ENCODE measurements at regions not wholly inside any gene's neighbourhood (a gene's known extent, or its start where the extent isn't known, plus 50 kb on each side); places are given as distances from the start of the nearest gene placed in this dataset.
"Not testable (repeated sequence)": the region's sequence is repeated elsewhere in the genome, so short reads cannot be mapped to it uniquely, and the experiment has no call there.

DNA sequence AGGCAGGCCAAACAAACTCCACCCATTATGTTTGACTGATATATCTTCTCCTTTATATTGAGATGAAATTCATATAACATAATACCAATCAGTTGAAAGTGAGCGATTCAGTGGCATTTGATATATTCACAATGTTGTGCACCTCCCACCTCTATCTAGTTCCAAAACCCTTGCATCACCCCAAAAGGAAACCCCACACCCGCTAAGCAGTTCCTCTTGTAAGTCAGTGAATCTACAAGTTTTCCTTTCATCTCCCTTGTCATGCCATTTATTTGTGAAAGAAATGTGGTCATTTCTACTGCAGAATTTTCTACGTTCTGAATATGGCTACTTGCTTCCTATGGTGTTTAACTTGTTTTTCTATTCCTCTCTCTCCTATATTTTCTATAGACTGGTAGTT lies 99.4 kb upstream of the PTPN3 start:
- no peak for DNase-seq (ENCODE audit: low read depth, low spot score)

DNA sequence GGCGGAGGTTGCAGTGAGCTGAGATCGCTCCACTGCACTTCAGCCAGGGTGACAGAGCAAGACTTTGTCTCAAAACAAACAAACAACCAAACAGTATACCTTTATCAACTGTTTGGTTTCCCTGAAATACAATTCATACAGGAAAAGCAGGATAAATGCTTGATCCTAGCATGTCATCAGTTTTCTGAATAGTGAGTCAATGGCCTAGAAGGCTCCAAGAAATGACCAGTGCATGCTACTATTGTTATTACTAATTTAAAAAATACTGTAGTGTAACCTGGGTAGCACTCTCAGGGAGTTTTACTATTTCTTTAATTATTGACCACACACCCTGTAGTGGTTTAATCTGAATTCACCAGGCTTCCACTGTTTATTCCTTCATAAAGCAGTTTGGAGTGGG lies 101.0 kb upstream of the PTPN3 start:
- DNase-seq (ENCODE audit: low read depth, low spot score): no peak

DNA sequence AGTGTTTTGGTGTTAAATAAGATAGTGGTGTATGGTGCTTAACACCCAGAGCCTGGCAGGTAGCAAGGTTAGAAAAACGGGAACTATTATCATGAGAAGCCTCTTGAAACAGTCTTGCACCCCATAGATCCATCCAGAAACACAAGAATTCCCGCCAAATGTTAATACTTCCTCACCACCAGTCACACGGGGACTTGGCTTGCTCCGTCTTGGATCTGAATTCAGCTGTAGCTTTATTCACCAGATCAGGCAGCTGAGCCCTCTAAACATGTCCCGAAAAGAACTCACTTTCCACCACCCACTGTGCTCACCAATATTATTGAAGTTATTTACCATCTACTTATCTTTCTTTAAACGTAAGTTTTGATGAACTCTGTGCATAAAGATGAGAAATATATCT lies 101.6 kb upstream of the PTPN3 start:
- DNase-seq (ENCODE audit: low read depth, low spot score): no peak

DNA sequence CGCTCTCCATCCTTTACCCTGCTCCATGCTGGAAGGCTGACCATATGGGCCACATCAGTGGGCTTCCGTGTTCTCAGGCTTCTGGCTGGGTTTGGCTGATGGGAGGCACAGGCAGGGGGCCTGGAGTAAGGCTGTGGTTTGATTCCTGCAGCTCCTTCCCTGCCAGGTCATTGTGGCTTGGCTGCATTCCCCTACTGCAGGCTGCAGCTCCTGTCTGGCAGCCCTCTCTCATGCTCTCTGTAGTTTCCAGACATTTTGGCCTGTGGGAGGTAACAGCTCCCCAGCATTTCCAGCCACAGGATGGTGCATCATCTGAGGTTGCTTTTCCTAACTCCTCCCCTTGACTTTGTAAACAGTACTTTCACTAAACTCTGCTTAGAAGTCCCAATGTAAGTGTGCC lies 102.0 kb upstream of the PTPN3 start:
- peak; percentile 10 for DNase-seq (ENCODE audit: low read depth, low spot score)

DNA sequence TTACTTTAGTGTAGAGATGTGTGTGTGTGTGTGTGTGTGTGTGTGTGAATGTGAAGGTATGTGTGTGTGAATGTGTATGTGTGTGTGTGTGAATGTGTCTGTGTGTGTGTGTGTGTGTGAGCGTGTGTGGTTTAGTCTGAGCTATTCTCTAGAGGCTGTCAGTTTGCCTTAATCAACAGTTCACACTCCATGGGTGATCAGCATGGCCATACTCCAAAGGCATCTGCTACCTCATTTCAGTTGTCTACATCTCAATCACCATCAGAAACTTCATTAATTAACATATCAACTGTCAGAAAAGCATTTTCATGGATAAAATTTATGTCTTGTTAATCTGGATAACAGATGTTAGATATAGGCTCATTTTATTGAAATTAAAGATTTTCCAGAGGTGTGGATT lies 103.1 kb upstream of the PTPN3 start:
- no peak for DNase-seq (ENCODE audit: low read depth, low spot score)

DNA sequence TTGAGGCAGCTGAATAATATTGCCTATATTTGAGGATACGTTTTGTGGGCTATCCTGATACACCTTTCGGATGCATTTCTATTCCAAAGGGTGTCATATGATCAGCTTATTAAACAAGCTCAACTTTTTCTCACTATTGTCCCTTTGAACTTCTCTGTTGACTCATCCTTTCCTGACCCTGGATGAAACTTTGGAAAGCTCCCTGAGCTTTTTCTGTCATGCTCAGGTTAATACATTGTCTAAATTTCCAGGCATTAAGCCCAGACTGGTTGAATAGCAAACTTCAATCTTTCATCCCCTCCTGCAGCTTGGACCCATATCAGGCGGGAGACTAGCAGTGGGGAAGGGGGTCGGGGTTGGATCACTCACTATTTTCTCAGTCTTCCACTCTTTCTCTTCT lies 104.9 kb upstream of the PTPN3 start:
- no peak for DNase-seq (ENCODE audit: low read depth, low spot score)

DNA sequence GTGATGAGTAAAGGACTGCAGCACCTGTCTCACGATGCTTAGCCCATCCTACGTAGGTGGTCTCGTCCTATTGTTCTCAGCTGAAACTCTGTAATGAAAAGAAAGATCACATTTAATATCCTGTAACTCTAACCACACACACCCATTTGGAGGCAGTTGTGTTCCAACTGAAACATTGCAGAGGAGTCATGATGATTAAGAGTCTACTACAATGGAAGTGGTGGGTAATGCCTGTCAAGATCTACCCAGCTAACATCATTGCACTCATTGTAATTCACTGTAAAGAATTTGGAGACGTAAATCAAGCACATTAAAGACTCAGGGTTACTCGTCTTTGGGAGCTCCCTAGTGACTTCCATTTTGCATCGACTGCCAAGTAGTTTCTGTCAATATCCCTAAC lies 106.0 kb upstream of the PTPN3 start:
- no peak for DNase-seq (ENCODE audit: low read depth, low spot score)

DNA sequence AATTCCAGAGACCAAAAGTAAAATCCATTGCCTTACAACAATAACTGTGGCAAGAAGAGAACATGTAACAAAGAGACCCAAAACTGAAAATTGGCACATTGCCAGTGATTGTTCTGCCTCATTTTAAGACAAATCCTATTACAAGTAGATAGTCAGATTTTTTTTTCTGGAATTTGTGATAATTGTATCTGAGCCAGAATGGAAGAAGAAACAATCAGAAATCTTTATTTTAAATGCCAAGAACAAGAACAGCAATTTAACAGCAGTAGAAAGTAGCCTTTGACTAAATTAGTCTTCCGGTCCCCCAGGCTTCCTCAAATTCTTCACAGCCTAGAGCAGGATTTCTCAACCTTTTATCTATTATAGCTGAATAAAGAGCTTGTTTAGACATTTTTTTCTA lies 106.7 kb upstream of the PTPN3 start:
- DNase-seq (ENCODE audit: low read depth, low spot score): no peak

DNA sequence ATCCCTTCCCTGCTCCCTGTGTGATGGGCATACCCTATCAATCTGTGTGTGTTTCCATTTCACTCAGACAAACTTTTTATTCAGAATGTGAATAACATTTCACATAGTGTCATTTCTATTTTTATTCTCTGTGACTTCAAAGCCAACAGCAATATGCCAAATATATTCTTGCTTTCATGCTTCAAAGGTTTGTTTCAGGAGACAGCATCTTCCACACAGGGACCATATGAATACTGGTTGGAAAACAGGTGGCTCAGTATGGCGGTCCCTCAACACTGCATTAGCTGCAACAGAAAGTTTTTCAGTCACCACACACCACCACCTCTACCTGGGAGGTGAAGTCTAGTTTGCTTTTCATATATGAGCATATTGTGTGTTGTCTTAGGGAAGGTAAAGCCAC lies 111.0 kb upstream of the PTPN3 start:
- no peak for DNase-seq (ENCODE audit: low read depth, low spot score)

DNA sequence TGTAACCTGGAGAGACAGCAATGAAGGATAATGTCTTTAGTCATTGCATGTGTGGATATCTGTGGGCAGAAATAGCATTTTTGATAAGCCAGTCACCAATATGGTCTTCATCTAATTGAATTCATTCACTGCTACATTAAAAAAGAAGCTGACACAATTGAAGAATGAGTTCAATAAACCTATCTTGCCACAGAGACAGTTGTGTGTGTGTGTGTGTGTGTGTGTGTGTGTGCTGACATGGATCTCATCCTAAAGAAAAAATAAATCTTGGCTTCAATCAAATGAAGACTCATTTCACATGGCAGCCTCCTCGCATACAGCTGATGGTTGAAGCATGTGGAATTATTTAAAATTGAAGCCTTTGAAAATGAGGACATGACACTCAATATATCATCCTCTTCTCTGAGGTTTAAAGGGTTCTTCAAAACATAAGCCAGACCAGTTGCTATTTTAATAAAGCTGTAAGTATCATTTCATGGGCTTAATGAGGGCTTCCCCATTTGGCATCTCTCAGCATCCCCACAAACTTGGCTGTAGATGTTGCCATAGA lies 118.5 kb upstream of the PTPN3 start:
- DNase-seq (ENCODE audit: low read depth, low spot score): no peak

DNA sequence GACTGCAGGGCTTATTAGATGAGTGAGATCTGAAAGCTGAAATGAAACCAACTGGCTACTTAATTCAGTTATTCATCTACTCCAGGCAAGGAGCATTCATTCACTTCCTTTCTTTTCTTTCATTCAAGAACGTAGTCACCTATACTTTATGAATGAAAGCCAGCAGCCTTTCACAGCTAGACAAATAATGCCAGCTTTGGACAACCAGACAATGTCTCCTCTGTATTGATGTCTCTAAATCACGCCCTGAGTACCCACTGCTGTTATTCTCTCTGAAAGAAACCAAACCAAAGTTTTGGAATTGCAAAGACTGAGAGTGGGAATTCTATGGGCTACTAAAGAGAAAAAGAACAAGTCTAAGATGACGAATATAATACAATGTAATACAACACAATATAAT lies 121.2 kb upstream of the PTPN3 start:
- no peak for DNase-seq (ENCODE audit: low read depth, low spot score)

DNA sequence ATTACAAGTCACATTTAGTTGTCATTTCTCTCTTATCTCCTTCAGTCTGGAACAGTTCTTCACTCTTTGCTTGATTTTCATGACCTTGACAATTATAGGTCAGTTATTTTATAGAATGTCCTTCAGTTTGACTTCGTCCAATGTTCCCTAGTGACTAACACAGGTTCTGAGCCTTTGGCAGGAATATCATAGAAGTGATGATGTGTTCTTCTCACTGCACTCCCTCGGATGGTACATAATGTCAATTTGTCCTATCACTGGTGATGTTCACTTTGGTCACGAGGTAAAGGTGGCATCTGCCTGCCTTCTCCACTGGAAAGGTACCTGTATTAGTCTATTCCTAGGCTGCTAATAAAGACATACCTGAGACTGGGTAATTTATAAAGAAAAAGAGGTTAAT lies 126.0 kb upstream of the PTPN3 start:
- DNase-seq (ENCODE audit: low read depth, low spot score): no peak

DNA sequence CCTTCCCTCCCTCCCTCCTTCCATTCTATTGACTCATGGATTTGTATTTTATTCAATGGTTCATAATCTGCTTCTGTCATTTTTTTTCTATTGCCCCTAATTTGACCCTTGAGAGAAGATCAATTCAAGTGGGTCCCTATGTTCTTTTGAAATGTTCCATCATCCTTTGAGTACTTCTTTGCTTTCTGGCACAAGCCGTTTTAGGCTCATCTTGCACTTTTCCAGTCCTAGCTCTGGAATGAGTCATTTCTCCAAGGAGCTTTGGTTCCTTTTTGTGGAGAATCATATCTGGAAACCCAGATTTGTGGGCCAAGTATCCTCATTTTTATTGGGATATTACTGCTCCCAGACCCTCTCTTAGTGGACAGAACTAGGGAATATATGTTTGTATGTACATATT lies 126.8 kb upstream of the PTPN3 start:
- DNase-seq (ENCODE audit: low read depth, low spot score): no peak

DNA sequence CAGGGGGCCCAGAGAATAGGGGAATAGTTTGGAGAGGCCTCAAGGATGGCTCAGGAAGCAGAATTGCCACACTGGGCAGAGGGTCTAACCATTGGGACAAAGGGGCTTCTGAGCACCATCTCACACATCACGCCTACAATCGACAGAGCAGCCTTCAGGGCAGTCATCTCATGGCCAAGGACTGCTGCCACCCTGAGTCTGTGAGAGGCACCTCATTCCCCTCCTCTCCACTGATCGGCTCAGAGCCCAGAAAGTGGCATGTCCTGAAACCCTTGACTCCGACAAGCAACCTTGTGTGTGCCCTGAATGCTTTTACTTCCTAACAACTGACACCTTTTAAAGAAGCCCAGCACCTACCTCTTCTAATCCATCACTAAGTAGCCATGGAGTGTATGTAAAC lies 128.9 kb upstream of the PTPN3 start:
- DNase-seq (ENCODE audit: low read depth, low spot score): no peak

DNA sequence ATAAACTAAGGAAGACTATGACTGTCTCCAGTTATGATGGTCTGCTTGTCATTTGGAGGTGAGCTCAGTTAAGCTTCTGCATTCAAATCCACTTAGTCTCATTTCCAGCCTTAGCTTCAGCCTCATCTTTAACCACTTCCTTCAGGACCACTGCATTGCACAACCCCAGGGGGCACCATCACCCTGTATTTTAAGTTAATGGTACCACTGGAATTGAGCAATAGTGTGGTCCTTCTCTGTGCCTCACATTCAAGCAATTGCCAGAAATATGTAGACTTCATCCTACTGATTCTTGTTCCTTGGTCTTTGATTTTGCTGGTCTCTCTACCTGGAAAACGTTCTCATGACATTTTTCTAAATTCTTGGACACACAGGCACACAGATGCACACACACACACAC lies 131.5 kb upstream of the PTPN3 start:
- DNase-seq (ENCODE audit: low read depth, low spot score): no peak

DNA sequence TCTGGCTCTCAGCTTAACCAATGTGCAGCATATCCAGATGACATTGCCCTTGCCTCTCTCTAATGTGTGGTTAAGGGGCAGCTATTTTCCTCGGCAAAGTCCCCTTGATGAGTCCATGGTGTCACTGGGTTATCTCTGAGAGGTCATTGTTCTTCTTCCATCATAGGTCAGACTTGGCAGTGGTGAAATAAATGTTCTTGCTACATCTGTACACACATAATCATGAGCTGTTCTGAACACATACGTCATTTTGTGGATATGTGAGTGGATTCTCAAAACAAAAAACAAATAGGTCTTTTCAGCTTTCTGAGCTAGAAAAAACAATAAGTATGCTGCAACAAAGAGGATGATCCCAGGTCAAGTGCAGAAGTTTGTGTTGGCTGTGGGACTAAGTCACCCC lies 134.7 kb upstream of the PTPN3 start:
- no peak for DNase-seq (ENCODE audit: low read depth, low spot score)

DNA sequence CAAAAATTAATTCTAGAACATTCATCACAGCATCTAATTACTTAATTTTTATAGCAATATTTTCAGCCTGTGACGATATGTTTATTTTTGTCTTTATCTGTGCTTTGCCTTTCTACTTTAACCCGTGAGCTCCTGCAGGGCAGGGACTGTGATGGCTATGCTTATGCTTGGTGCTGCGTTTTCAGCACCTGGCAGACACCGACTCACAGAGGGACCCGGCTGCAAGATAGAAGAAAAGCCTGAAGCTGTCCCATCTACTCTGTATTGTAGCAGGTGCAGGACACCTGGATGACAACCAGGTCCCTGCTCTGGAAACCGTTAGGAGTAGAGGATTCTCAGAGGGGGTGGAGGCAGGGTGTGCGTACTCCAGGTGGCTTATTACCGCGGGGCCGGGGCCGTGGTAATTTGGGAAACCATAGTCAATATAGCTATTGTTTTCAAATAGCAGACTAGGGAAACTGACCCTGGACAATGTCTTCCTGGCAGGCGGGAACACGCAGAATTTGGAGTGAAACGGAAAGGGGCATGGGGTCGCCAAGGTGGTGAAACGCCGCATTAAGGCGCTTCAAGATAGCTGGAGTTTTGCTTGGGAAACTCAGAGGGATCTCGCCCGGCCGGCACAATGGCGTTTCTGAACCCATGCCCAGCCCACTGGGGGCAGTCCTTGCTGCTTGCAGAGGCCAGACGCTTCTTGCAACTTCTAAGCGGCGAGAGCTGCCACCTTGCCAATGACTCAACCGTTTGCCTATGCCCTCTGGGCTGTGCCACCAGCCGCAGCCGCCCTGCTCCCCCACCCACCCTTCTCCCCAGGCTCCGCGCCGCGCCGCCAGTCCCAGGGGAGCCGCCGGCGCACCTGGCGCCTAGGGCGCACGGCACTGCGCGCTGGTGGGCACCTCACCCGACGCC lies 140.1 kb upstream of the PALM2AKAP2 start:
- DNase-seq (ENCODE audit: low read depth, low spot score): no peak

DNA sequence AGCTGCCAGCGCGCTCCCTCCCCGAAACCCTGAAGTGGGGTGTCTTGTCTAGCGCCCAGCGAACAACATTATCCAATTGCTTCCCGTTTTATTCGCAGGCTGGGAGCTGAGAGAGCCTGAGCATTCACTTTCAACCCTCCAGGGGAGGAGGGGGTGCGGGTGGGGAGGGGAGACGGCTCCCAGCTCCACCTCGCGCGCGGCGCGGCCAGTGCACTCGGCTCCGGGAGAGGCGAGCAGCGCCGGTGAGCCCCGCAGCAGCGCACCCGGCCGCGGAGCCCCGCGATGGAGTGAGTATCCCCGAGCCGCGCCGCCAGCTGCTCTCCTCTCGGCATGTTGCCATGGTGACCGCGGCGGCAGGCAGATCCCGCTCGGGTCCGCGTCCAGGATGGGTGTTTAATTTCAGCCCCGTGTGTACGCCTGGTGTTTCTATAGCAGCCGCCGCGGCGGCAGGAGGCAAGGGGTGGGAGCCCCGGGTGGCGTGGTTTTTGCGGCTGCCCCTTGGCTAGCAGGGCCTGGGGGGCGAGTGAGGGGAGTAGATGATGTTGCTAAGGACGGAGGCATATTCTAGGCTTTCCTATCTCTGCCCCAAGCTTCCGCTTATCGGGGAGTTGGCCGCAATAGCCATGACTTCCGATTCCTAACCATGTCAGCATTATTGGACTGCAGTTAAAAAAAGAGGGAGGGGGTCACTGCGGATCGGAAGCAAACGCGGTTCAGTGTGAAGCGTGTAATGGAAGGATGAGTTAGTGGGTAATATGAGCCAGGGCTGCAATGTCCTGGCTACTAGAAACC lies 139.2 kb upstream of the PALM2AKAP2 start:
- DNase-seq (ENCODE audit: low read depth, low spot score): peak; percentile 31

DNA sequence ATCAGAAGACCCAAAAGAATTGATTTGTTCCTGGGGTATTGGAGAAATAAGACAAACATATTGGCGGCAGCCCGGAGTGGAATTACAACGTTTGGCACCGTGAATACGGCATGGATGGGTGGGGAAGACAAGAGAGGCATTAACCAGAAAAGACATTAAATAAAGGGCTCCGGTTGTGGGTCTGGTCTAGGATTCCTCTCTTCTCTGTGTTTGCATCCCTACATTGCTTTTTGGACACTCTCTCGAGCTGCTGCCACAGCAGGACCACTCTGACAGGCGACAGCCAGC lies 138.7 kb upstream of the PALM2AKAP2 start:
- DNase-seq (ENCODE audit: low read depth, low spot score): no peak

DNA sequence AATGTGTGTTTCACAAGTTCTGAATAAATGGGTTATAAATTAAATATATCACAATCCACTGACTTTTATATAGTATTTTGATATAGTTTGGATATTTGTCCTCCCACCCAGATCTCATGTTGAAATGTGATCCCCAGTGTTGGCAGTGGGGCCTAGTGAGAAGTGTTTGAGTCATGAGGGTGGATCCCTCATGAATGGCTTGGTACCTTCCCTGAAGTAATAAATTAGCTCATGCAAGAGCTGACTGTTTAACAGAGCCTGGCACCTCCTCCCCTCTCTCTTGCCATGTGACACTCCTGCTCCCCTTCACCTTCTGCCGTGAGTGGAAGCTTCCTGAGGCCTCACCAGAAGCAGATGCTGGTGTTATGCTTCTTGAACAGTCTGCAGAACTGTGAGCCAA lies 127.9 kb upstream of the PALM2AKAP2 start:
- no peak for DNase-seq (ENCODE audit: low read depth, low spot score)

DNA sequence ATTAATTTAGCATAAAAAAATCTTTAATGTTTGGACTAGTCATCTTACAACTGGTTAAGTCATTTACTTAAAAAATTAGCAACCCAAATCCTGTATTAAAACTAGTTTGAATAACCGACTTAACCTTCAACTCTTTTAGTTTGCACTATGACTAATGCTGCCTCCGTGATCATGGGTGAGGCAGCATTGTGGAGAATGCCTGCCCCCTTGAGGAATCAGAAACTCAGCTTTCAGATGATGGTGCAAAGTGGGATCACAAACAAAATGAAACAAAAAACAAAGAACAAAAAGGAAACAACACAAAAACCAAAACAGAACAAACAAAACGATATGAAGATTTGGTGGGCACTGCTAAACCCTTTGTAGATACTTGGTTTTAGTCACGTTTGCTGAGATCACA lies 127.0 kb upstream of the PALM2AKAP2 start:
- no peak for DNase-seq (ENCODE audit: low read depth, low spot score)

DNA sequence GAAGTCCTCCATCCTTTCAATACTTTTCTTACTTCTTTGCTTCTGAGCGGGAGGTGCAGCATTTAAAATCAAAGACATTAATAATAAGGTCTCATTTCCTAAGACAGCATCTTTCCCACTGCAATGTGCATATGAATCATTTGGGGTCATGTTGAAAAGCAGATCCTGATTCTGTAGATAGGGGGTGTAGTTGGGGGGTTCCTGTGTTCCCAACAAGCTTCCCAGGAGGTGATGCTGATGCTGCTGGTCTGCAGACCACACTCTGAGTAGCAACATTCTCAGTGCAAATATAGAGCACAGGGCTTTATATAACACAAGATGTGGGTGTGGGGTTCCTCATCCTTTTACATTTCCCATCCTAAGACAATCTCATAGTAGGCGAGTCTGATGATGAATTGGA lies 126.5 kb upstream of the PALM2AKAP2 start:
- no peak for DNase-seq (ENCODE audit: low read depth, low spot score)

DNA sequence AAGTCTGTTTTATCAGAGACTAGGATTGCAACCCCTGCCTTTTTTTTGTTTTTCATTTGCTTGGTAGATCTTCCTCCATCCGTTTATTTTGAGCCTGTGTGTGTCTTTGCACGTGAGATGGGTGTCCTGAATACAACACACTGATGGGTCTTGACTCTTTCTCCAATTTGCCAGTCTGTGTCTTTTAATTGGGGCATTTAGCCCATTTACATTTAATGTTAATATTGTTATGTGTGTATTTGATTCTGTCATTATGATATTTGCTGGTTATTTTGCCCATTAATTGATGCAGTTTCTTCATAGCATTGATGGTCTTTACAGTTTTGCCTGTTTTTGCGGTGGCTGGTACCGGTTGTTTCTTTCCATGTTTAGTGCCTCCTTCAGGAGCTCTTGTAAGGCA lies 116.0 kb upstream of the PALM2AKAP2 start:
- not testable (repeated sequence) for DNase-seq (ENCODE audit: low read depth, low spot score)
